Glutamatergic neuron (in vitro differentiated cells): ENCODE measurements at regions not wholly inside any gene's neighbourhood (a gene's known extent, or its start where the extent isn't known, plus 50 kb on each side); places are given as distances from the start of the nearest gene placed in this dataset.

Source experiments
- DNase-seq: peaks from one replicate; pipeline ENCODE4 v3.0.0; 2022
- H3K27ac Mint-ChIP-seq: one replicate; pipeline ENCODE4 v1.8.0; 2020; ENCODE audit warnings: mild to moderate bottlenecking, mixed read lengths, inconsistent platforms; ENCODE audit not compliant: unreplicated experiment
- H3K27me3 Mint-ChIP-seq: one replicate; pipeline ENCODE4 v1.8.0; 2020; ENCODE audit warnings: mild to moderate bottlenecking, moderate library complexity, mixed read lengths, inconsistent platforms; ENCODE audit not compliant: unreplicated experiment
- H3K36me3 Mint-ChIP-seq: one replicate; pipeline ENCODE4 v1.8.0; 2020; ENCODE audit warnings: mild to moderate bottlenecking, mixed read lengths, inconsistent platforms; ENCODE audit not compliant: unreplicated experiment
- H3K4me1 Mint-ChIP-seq: one replicate; pipeline ENCODE4 v1.8.0; 2020; ENCODE audit warnings: mild to moderate bottlenecking, low read depth, mixed read lengths, inconsistent platforms; ENCODE audit not compliant: unreplicated experiment
- H3K4me3 Mint-ChIP-seq: one replicate; pipeline ENCODE4 v1.8.0; 2020; ENCODE audit warnings: mild to moderate bottlenecking, mixed read lengths, inconsistent platforms; ENCODE audit not compliant: unreplicated experiment
- H3K9me3 Mint-ChIP-seq: one replicate; pipeline ENCODE4 v1.8.0; 2020; ENCODE audit warnings: mild to moderate bottlenecking, moderate library complexity, mixed read lengths, inconsistent platforms; ENCODE audit not compliant: unreplicated experiment
- TF ChIP-seq, protein P1 (sequence below): fragments of 200-600 bp; sonication (generic); IDR thresholded peaks from one replicate; pipeline ENCODE4 v1.5.0; 2021; ENCODE audit not compliant: partially characterized antibody, unreplicated experiment

DNA sequence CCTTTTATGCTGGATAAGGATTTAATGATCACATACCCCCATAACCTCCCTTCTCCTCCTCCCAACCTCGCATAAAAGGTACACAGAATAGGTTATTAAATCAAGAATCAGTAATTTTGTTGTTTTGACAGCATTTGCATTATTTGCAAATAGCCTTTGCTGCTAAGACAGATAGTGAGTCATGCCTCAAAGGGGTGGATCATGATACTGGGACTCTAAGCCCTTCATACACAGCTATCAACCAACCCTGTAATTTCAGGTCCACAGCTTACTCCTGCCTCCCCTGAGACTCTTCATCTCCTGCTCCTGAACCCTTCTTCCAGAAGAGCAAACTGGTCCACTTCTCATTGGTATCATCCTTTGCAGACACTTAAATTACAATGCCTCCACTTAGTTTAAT lies 73.8 kb upstream of the KLHL29 start:
- Mint-ChIP-seq H3K36me3 (peaks cover 3% of the 10 kb centered on the region), H3K9me3 (peaks cover 4% of the 10 kb centered on the region), H3K27ac (no peak overlapping the region), H3K4me3 (no peak overlapping the region), H3K4me1 (peaks cover 3% of the 10 kb centered on the region), H3K27me3 (peaks cover 2% of the 10 kb centered on the region)
- TF ChIP-seq, protein P1, sequence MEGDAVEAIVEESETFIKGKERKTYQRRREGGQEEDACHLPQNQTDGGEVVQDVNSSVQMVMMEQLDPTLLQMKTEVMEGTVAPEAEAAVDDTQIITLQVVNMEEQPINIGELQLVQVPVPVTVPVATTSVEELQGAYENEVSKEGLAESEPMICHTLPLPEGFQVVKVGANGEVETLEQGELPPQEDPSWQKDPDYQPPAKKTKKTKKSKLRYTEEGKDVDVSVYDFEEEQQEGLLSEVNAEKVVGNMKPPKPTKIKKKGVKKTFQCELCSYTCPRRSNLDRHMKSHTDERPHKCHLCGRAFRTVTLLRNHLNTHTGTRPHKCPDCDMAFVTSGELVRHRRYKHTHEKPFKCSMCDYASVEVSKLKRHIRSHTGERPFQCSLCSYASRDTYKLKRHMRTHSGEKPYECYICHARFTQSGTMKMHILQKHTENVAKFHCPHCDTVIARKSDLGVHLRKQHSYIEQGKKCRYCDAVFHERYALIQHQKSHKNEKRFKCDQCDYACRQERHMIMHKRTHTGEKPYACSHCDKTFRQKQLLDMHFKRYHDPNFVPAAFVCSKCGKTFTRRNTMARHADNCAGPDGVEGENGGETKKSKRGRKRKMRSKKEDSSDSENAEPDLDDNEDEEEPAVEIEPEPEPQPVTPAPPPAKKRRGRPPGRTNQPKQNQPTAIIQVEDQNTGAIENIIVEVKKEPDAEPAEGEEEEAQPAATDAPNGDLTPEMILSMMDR, result no peak
- DNase-seq, result no peak

DNA sequence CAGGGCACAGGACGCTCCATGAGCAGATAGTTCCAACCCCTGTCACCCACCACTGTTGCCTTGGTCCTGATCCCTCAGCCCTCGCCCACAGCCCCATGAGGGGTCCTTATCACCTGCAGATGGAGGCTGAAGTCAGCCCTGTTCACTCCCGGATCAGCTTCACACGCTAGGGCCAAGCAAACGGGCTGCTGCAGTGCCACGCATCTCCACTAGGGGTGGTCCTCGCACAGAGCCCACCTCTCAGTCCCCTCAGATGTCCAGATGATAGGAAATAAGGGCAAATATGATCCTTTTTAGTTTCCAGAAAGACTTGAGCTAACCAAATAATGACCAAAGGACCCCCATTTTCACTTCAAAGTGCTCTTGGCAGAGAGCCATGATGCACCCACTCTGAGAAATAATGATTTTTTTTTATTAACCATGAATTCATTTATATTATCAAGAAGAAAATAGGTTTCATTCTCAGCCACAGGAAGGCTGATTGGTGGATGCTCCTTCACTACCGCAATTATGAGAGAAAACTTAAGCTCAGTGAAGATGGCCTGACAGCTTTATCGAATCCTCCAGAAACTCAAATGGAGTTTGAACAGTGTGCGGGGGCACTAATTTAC lies 71.9 kb upstream of the KLHL29 start:
- H3K27me3 Mint-ChIP-seq, result peaks cover 5% of the 10 kb centered on the region
- H3K36me3 Mint-ChIP-seq, result no peaks in the 10 kb centered on the region
- peaks cover 5% of the 10 kb centered on the region for H3K9me3 Mint-ChIP-seq
- TF ChIP-seq, protein P1, result peak; percentile 92
- peaks cover 3% of the 10 kb centered on the region for H3K4me1 Mint-ChIP-seq
- no peak overlapping the region for H3K27ac Mint-ChIP-seq
- peak; percentile 79 for DNase-seq
- H3K4me3 Mint-ChIP-seq, result no peak overlapping the region

DNA sequence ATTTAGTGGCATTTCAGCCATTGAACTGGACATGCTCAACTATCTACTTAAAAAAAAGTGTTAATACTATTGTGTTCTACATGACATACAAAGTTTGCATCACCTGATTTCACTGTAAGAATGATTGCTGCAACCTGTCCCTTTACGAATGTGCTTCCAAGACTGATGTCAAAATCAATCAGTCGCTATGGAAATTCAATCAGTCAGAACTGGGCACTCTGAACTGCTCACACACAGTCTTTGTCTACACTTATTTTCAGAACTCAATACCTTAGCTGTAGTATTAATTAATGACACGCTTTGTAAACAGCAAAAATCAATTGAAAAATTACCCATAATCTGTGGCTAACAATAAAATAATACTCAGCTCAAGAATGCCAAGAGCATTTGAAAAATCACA lies 70.3 kb upstream of the KLHL29 start:
- TF ChIP-seq, protein P1, result no peak
- H3K27ac Mint-ChIP-seq, result no peak overlapping the region
- peaks cover 5% of the 10 kb centered on the region for H3K27me3 Mint-ChIP-seq
- no peak for DNase-seq
- no peak overlapping the region for H3K4me3 Mint-ChIP-seq
- H3K9me3 Mint-ChIP-seq, result peaks cover 5% of the 10 kb centered on the region
- H3K36me3 Mint-ChIP-seq, result no peaks in the 10 kb centered on the region
- H3K4me1 Mint-ChIP-seq, result peaks cover 3% of the 10 kb centered on the region

DNA sequence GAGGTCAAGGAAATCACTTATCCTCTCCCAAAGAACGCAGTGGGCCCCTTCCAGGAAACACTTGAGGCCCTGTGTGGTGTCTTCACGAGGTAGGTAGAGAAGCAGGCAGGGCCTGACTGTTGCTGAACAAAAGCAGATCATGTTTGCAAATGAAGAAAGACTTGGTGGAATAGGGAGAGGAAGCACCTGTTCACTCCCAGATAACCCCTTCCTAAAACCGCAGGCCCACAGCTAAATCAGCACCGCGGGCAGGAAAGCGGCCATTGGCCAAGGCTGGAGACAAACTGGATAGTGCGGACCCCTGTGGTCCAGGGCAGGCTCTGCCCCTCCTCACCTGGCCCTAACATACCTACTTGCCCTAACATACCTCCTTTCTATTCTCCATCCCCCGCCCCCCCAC lies 64.9 kb upstream of the KLHL29 start:
- TF ChIP-seq, protein P1, result no peak
- Mint-ChIP-seq H3K27ac (no peak overlapping the region), H3K9me3 (peaks cover 3% of the 10 kb centered on the region)

DNA sequence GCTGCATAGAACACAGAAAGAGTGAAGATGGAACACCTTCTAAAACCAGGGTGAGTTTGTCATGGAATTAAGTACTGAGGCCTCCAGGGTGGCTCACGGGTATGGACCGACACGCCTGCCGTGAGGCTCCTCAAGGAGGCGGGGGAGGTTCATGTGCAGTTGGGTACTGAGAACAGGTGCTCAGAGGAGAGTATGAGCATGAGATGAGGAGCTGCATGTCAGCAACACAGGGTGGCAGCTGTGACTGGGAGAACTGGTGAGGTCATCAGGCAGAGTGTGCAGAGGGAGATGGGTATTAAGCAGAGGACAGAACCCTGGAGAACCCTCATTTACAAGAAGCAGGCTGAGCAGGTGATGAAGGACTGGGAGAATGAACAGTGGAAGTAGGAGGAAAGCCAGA lies 63.2 kb upstream of the KLHL29 start:
- peaks cover 2% of the 10 kb centered on the region for H3K4me1 Mint-ChIP-seq
- H3K36me3 Mint-ChIP-seq, result peaks cover 8% of the 10 kb centered on the region
- no peak overlapping the region for H3K27ac Mint-ChIP-seq
- TF ChIP-seq, protein P1, result no peak
- no peak overlapping the region for H3K4me3 Mint-ChIP-seq
- DNase-seq, result no peak
- H3K9me3 Mint-ChIP-seq, result peaks cover 3% of the 10 kb centered on the region
- peaks cover 12% of the 10 kb centered on the region for H3K27me3 Mint-ChIP-seq

More for the DNA sequence above, 64.9 kb upstream of the KLHL29 start:
- Mint-ChIP-seq H3K36me3 (peaks cover 8% of the 10 kb centered on the region), H3K27me3 (peaks cover 11% of the 10 kb centered on the region), H3K4me3 (no peak overlapping the region), H3K4me1 (peaks cover 4% of the 10 kb centered on the region)
- no peak for DNase-seq
